PC-9 (cell line): ENCODE measurements at regions not wholly inside any gene's neighbourhood (a gene's known extent, or its start where the extent isn't known, plus 50 kb on each side); places are given as distances from the start of the nearest gene placed in this dataset.
"Not testable (repeated sequence)": the region's sequence is repeated elsewhere in the genome, so short reads cannot be mapped to it uniquely, and the experiment has no call there.

Experiments
- EZH2 ChIP-seq: fragments of 200-600 bp; sonication (generic); IDR thresholded peaks from 2 replicates; pipeline ENCODE4 v1.8.0; 2017; ENCODE audit warnings: antibody characterized with exemption, low read depth
- TF ChIP-seq, protein P1 (sequence below): fragments of 200-600 bp; sonication (generic); conservative IDR thresholded peaks from 2 replicates; pipeline ENCODE4 v1.6.1; 2017; ENCODE audit warnings: mixed run types, antibody characterized with exemption, mild to moderate bottlenecking, moderate library complexity

DNA sequence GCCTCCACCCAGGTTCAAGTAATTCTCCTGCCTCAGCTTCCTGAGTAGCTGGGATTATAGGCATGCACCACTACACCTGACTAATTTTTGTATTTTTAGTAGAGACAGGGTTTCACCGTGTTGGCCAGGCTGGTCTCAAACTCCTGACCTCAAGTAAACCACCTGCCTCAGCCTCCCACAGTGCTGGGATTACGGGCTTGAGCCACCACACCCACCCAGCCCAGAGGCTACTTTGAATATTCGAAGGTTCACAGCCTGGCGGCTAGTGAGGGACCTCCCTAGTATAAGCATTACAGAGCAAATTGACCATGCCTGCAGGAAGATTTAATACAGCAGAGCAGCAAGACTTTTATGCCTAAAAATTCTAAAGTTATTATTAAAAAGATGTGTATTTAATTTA is 86.6 kb downstream of the SEPTIN7 start:
- TF ChIP-seq, protein P1, sequence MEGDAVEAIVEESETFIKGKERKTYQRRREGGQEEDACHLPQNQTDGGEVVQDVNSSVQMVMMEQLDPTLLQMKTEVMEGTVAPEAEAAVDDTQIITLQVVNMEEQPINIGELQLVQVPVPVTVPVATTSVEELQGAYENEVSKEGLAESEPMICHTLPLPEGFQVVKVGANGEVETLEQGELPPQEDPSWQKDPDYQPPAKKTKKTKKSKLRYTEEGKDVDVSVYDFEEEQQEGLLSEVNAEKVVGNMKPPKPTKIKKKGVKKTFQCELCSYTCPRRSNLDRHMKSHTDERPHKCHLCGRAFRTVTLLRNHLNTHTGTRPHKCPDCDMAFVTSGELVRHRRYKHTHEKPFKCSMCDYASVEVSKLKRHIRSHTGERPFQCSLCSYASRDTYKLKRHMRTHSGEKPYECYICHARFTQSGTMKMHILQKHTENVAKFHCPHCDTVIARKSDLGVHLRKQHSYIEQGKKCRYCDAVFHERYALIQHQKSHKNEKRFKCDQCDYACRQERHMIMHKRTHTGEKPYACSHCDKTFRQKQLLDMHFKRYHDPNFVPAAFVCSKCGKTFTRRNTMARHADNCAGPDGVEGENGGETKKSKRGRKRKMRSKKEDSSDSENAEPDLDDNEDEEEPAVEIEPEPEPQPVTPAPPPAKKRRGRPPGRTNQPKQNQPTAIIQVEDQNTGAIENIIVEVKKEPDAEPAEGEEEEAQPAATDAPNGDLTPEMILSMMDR, result not testable (repeated sequence)
- TF ChIP-seq EZH2, result not testable (repeated sequence)
